ENCODE measurements at regions not wholly inside any gene's neighbourhood (a gene's known extent, or its start where the extent isn't known, plus 50 kb on each side); places are given as distances from the start of the nearest gene placed in this dataset.

- WGBS, 2 donors = 73 to 84% methylated on average over 3 of the region's 3 CpGs
- no peak for ATAC-seq
- Histone ChIP-seq H3K9me3 (no peaks in the 10 kb centered on the region), H3K4me1 (no peaks in the 10 kb centered on the region), H3K27ac (no peak overlapping the region), H3K36me3 (replicated peaks in 1 of 2; ENCODE audit: insufficient read depth in 1 of 2, low read depth in 2 of 2) (no peaks in the 10 kb centered on the region), H3K27me3 (no peaks in the 10 kb centered on the region), H3K4me3 (no peak overlapping the region)
- intact Hi-C loops (cut with DNase I) = no loop called here
- DNase-seq = no peak
- no peak for TF ChIP-seq CTCF (IDR thresholded peaks at IDR 0.05)
- no peak for TF ChIP-seq POLR2A (IDR thresholded peaks at IDR 0.05)
Measured at GRCh38 chr4:180203349-180203748, 2039.9 kb upstream of the TENM3 start.

- Histone ChIP-seq H3K36me3 (replicated peaks in 1 of 2; ENCODE audit: insufficient read depth in 1 of 2, low read depth in 2 of 2) (no peaks in the 10 kb centered on the region), H3K27me3 (no peaks in the 10 kb centered on the region), H3K27ac (no peak overlapping the region), H3K4me3 (no peak overlapping the region), H3K9me3 (no peaks in the 10 kb centered on the region), H3K4me1 (no peaks in the 10 kb centered on the region)
- intact Hi-C loops (cut with DNase I) = no loop called here
- no peak for TF ChIP-seq CTCF (IDR thresholded peaks at IDR 0.05)
- TF ChIP-seq POLR2A (IDR thresholded peaks at IDR 0.05) = no peak
- DNase-seq = no peak
- WGBS, 2 donors = 67 to 73% methylated on average over 4 of the region's 4 CpGs
- ATAC-seq = no peak
Measured at GRCh38 chr4:180205276-180205675, 2037.9 kb upstream of the TENM3 start.

GRCh38 chr4:180207921-180208320 is 2035.3 kb upstream of the TENM3 start:
- 93 to 97% methylated on average over 1 of the region's 1 CpG for WGBS, 2 donors
- Histone ChIP-seq H3K4me3 (no peak overlapping the region), H3K27ac (no peak overlapping the region), H3K4me1 (no peaks in the 10 kb centered on the region), H3K27me3 (no peaks in the 10 kb centered on the region), H3K9me3 (no peaks in the 10 kb centered on the region), H3K36me3 (replicated peaks in 1 of 2; ENCODE audit: insufficient read depth in 1 of 2, low read depth in 2 of 2) (no peaks in the 10 kb centered on the region)
- TF ChIP-seq CTCF (IDR thresholded peaks at IDR 0.05) = no peak
- no peak for ATAC-seq
- intact Hi-C loops (cut with DNase I) = no loop called here
- DNase-seq = no peak

- TF ChIP-seq POLR2A (IDR thresholded peaks at IDR 0.05) = no peak
- no peak for TF ChIP-seq CTCF (IDR thresholded peaks at IDR 0.05)
- H3K4me1 ChIP-seq = no peaks in the 10 kb centered on the region
- H3K36me3 ChIP-seq (replicated peaks in 1 of 2; ENCODE audit: insufficient read depth in 1 of 2, low read depth in 2 of 2) = no peaks in the 10 kb centered on the region
- ATAC-seq (no peak), DNase-seq (no peak)
- H3K9me3 ChIP-seq = no peaks in the 10 kb centered on the region
- 35 to 37% methylated on average over 1 of the region's 1 CpG for WGBS, 2 donors
- no peak overlapping the region for H3K4me3 ChIP-seq
- H3K27ac ChIP-seq = no peak overlapping the region
- no peaks in the 10 kb centered on the region for H3K27me3 ChIP-seq
- intact Hi-C loops (cut with DNase I) = no loop called here
Measured at GRCh38 chr4:180217070-180217469, 2026.1 kb upstream of the TENM3 start.

- Histone ChIP-seq H3K9me3 (no peaks in the 10 kb centered on the region), H3K4me3 (no peak overlapping the region), H3K4me1 (no peaks in the 10 kb centered on the region), H3K27ac (no peak overlapping the region), H3K27me3 (no peaks in the 10 kb centered on the region), H3K36me3 (replicated peaks in 1 of 2; ENCODE audit: insufficient read depth in 1 of 2, low read depth in 2 of 2) (no peaks in the 10 kb centered on the region)
- ATAC-seq = no peak
- DNase-seq = no peak
- WGBS, 2 donors = 77 to 88% methylated on average over 3 of the region's 3 CpGs
- TF ChIP-seq CTCF (IDR thresholded peaks at IDR 0.05) = no peak
- TF ChIP-seq POLR2A (IDR thresholded peaks at IDR 0.05) = no peak
- intact Hi-C loops (cut with DNase I) = no loop called here
Measured at GRCh38 chr4:180219080-180219479, 2024.1 kb upstream of the TENM3 start.
